Osteoblast (primary cell): ENCODE measurements at regions not wholly inside any gene's neighbourhood (a gene's known extent, or its start where the extent isn't known, plus 50 kb on each side); places are given as distances from the start of the nearest gene placed in this dataset.

Source experiments
- DNase-seq: peaks from one replicate; pipeline ENCODE4 v3.0.0; 2011; ENCODE audit warnings: low spot score, mixed read lengths; ENCODE audit not compliant: insufficient read length; ENCODE audit errors: missing footprints
- H2AFZ ChIP-seq: 2 replicates; pipeline ENCODE4 v1.6.0; 2011; ENCODE audit warnings: mild to moderate bottlenecking, low read length
- H3K27ac ChIP-seq: 2 replicates; pipeline ENCODE4 v1.5.1; 2011; ENCODE audit warnings: mild to moderate bottlenecking, low read depth, low read length, moderate library complexity
- H3K27me3 ChIP-seq: 2 replicates; pipeline ENCODE4 v1.6.0; 2012; ENCODE audit warnings: mild to moderate bottlenecking, control low read depth, inconsistent platforms, low read length, moderate library complexity; ENCODE audit not compliant: insufficient read depth
- H3K36me3 ChIP-seq: 2 replicates; pipeline ENCODE4 v1.5.1; 2011; ENCODE audit warnings: mild to moderate bottlenecking, low read length, control low read depth, moderate library complexity; ENCODE audit not compliant: insufficient read depth
- H3K4me1 ChIP-seq: 2 replicates; pipeline ENCODE4 v1.5.1; 2011; ENCODE audit warnings: mild to moderate bottlenecking, low read length, control low read depth, moderate library complexity; ENCODE audit not compliant: insufficient read depth
- H3K4me2 ChIP-seq: 2 replicates; pipeline ENCODE4 v1.6.0; 2011; ENCODE audit warnings: mild to moderate bottlenecking, low read length; ENCODE audit not compliant: insufficient read depth
- H3K4me3 ChIP-seq: fragments of 200-600 bp; sonication (generic); 3 replicates; pipeline ENCODE4 v1.5.1; 2012; ENCODE audit warnings: mild to moderate bottlenecking, low read length, inconsistent platforms; ENCODE audit not compliant: insufficient read depth
- H3K79me2 ChIP-seq: 2 replicates; pipeline ENCODE4 v1.6.0; 2012; ENCODE audit warnings: mild to moderate bottlenecking, low read length, control low read depth, inconsistent platforms; ENCODE audit not compliant: insufficient read depth
- H3K9me3 ChIP-seq: 2 replicates; pipeline ENCODE4 v1.5.1; 2011; ENCODE audit warnings: low read depth, low read length, control low read depth
- H4K20me1 ChIP-seq: 2 replicates; pipeline ENCODE4 v1.6.0; 2012; ENCODE audit warnings: mild to moderate bottlenecking, low read length, control low read depth; ENCODE audit not compliant: insufficient read depth
- CTCF ChIP-seq: IDR thresholded peaks from 2 replicates; pipeline ENCODE4 v1.5.1; 2011; ENCODE audit warnings: mild to moderate bottlenecking, low read depth, low read length, moderate library complexity; ENCODE audit errors: extremely low read depth

- TF ChIP-seq CTCF: no peak
- H2AFZ ChIP-seq: no peak overlapping the region
- H3K9me3 ChIP-seq: no peaks in the 10 kb centered on the region
- H3K4me1 ChIP-seq: no peaks in the 10 kb centered on the region
- no peaks in the 10 kb centered on the region for H3K27me3 ChIP-seq
- H3K4me3 ChIP-seq: no peak overlapping the region
- H3K4me2 ChIP-seq: no peak overlapping the region
- H4K20me1 ChIP-seq: no peaks in the 10 kb centered on the region
- no peak for DNase-seq
- no peaks in the 10 kb centered on the region for H3K79me2 ChIP-seq
- H3K27ac ChIP-seq: no peak overlapping the region
- H3K36me3 ChIP-seq: no peaks in the 10 kb centered on the region
Measured at GRCh38 chr12:130098301-130099005, 63.8 kb upstream of the FZD10 start.

GRCh38 chr12:130100634-130101362 lies 61.5 kb upstream of the FZD10 start:
- Histone ChIP-seq H3K4me1 (no peaks in the 10 kb centered on the region), H2AFZ (no peak overlapping the region), H3K36me3 (no peaks in the 10 kb centered on the region), H3K9me3 (no peaks in the 10 kb centered on the region), H3K27me3 (no peaks in the 10 kb centered on the region), H3K4me2 (no peak overlapping the region), H3K4me3 (no peak overlapping the region), H4K20me1 (no peaks in the 10 kb centered on the region), H3K79me2 (no peaks in the 10 kb centered on the region), H3K27ac (no peak overlapping the region)
- no peak for TF ChIP-seq CTCF
- DNase-seq: no peak

GRCh38 chr12:130101370-130101769 lies 60.9 kb upstream of the FZD10 start:
- no peak overlapping the region for H3K4me2 ChIP-seq
- no peak for TF ChIP-seq CTCF
- H3K4me1 ChIP-seq: no peaks in the 10 kb centered on the region
- no peak overlapping the region for H3K4me3 ChIP-seq
- H3K79me2 ChIP-seq: no peaks in the 10 kb centered on the region
- DNase-seq: no peak
- H3K36me3 ChIP-seq: no peaks in the 10 kb centered on the region
- no peaks in the 10 kb centered on the region for H4K20me1 ChIP-seq
- no peaks in the 10 kb centered on the region for H3K27me3 ChIP-seq
- no peak overlapping the region for H3K27ac ChIP-seq
- H3K9me3 ChIP-seq: no peaks in the 10 kb centered on the region
- no peak overlapping the region for H2AFZ ChIP-seq

- Histone ChIP-seq H3K4me3 (no peak overlapping the region), H3K4me2 (no peak overlapping the region), H3K9me3 (no peaks in the 10 kb centered on the region), H3K4me1 (no peaks in the 10 kb centered on the region), H3K79me2 (no peaks in the 10 kb centered on the region), H3K27ac (no peak overlapping the region), H2AFZ (no peak overlapping the region), H4K20me1 (no peaks in the 10 kb centered on the region), H3K36me3 (no peaks in the 10 kb centered on the region), H3K27me3 (no peaks in the 10 kb centered on the region)
- TF ChIP-seq CTCF: no peak
- no peak for DNase-seq
Measured at GRCh38 chr12:130102266-130102665, 60.0 kb upstream of the FZD10 start.
